Endothelial cell of umbilical vein (primary cell): ENCODE measurements at regions not wholly inside any gene's neighbourhood (a gene's known extent, or its start where the extent isn't known, plus 50 kb on each side); places are given as distances from the start of the nearest gene placed in this dataset.

Experiments used
- BruUV-seq: library from RNA; stranded (reverse); fragments of 400-500 nt; replicated peaks from 2 replicates; lab custom pipeline; 2021; lab: Mats Ljungman, UMichigan
- CTCF ChIA-PET: fragments of 300-600, 350-600 bp; sonication (Branson Sonifier 250); formaldehyde crosslinking; loops from one replicate; lab custom pipeline; 2021; ENCODE audit warnings: antibody characterized with exemption, inconsistent platforms; lab: Charles Lee
- POLR2A ChIA-PET: fragments of 300-600, 350-600 bp; sonication (Branson Sonifier 250); formaldehyde crosslinking; loops from one replicate; lab custom pipeline; 2021; ENCODE audit warnings: antibody characterized with exemption, inconsistent platforms; lab: Charles Lee
- DNase-seq: peaks from one replicate; pipeline ENCODE4 v3.0.0-alpha.2; 2011; ENCODE audit warnings: low read depth, low spot score
- FAIRE-seq: peaks from 2 replicates; lab custom pipeline; 2011; peaks lifted over from hg19 to GRCh38; lab: Jason Lieb, UNC
- H2AFZ ChIP-seq: 2 replicates; pipeline ENCODE4 v1.6.0; 2012; ENCODE audit warnings: low read depth, low read length, control low read depth, inconsistent platforms
- H3K27ac ChIP-seq: 2 replicates; pipeline ENCODE4 v1.5.1; 2011; ENCODE audit warnings: low read depth, mild to moderate bottlenecking, control low read depth, low read length, moderate library complexity; ENCODE audit not compliant: insufficient read depth
- H3K27me3 ChIP-seq, 2 experiments: 2 replicates each; pipeline versions ENCODE4 v1.6.0 to v1.6.1; 2011; ENCODE audit warnings: low read length in 2 of 2, mixed read lengths in 1 of 2; ENCODE audit not compliant: control insufficient read depth in 2 of 2, insufficient read depth in 2 of 2
- H3K36me3 ChIP-seq, 2 experiments: 2 replicates in 1 of 2; 3 replicates in 1 of 2; pipeline ENCODE4 v1.5.1; 2011; ENCODE audit warnings: low read length in 2 of 2, mild to moderate bottlenecking in 1 of 2, moderate library complexity in 1 of 2; ENCODE audit not compliant: control insufficient read depth in 2 of 2, insufficient read depth in 2 of 2; ENCODE audit errors: extremely low read depth in 1 of 2
- H3K4me1 ChIP-seq: 3 replicates; pipeline ENCODE4 v1.5.1; 2011; ENCODE audit warnings: mild to moderate bottlenecking, low read length; ENCODE audit not compliant: control insufficient read depth, insufficient read depth; ENCODE audit errors: extremely low read depth
- H3K4me2 ChIP-seq: 2 replicates; pipeline ENCODE4 v1.6.1; 2011; ENCODE audit warnings: low read length, control low read depth, mixed read lengths; ENCODE audit not compliant: insufficient read depth
- H3K4me3 ChIP-seq, 3 experiments: fragments of 200-600 bp in 1 of 3; sonication (generic), shearing (Covaris generic) in 1 of 3; replicated peaks in 1 of 3; 2 replicates each; pipeline ENCODE4 v1.5.1; 2011 to 2016; ENCODE audit warnings: control low read depth in 3 of 3, low read length in 3 of 3, mild to moderate bottlenecking in 2 of 3, inconsistent platforms in 1 of 3, low read depth in 1 of 3, moderate library complexity in 1 of 3; ENCODE audit not compliant: insufficient read depth in 1 of 3
- H3K79me2 ChIP-seq: 2 replicates; pipeline ENCODE4 v1.6.0; 2012; ENCODE audit warnings: low read length, inconsistent platforms; ENCODE audit not compliant: control insufficient read depth, insufficient read depth
- H3K9ac ChIP-seq: replicated peaks from 2 replicates; pipeline ENCODE3; 2011; ENCODE audit warnings: low read length, control low read depth; ENCODE audit not compliant: insufficient read depth; ENCODE audit errors: extremely low read depth
- H3K9me1 ChIP-seq: replicated peaks from 3 replicates; pipeline ENCODE4 v1.6.0; 2011; ENCODE audit warnings: mild to moderate bottlenecking, low read length; ENCODE audit not compliant: control insufficient read depth, insufficient read depth; ENCODE audit errors: extremely low read depth
- H3K9me3 ChIP-seq: replicated peaks from 2 replicates; pipeline ENCODE4 v1.5.1; 2012; ENCODE audit warnings: low read length, inconsistent platforms; ENCODE audit not compliant: control insufficient read depth, insufficient read depth
- H4K20me1 ChIP-seq: replicated peaks from 2 replicates; pipeline ENCODE3; 2011; ENCODE audit warnings: mild to moderate bottlenecking, low read length; ENCODE audit not compliant: control insufficient read depth, insufficient read depth; ENCODE audit errors: extremely low read depth
- CTCF ChIP-seq, 2 donors: IDR thresholded peaks; 1 replicate in 1 of 2; 2 replicates in 1 of 2; pipeline ENCODE4 v1.5.1; 2011; ENCODE audit warnings: low read length in 2 of 2, mild to moderate bottlenecking in 2 of 2, moderate library complexity in 2 of 2, control low read depth in 1 of 2, inconsistent platforms in 1 of 2, low read depth in 1 of 2; ENCODE audit not compliant: insufficient read depth in 1 of 2; ENCODE audit errors: extremely low read depth in 1 of 2
- EZH2 ChIP-seq: IDR thresholded peaks from 2 replicates; pipeline ENCODE4 v1.6.1; 2012; ENCODE audit warnings: borderline replicate concordance, low read depth, mild to moderate bottlenecking, moderate library complexity, low read length, inconsistent platforms; ENCODE audit not compliant: severe bottlenecking
- FOS ChIP-seq: IDR thresholded peaks from 2 replicates; pipeline ENCODE4 v1.6.1; 2011; ENCODE audit warnings: mild to moderate bottlenecking, low read length, moderate library complexity, borderline replicate concordance; ENCODE audit not compliant: insufficient read depth
- GATA2 ChIP-seq: IDR thresholded peaks from 2 replicates; pipeline ENCODE4 v1.7.0; 2011; ENCODE audit warnings: low read depth, mild to moderate bottlenecking, moderate library complexity, mixed read lengths, low read length; ENCODE audit not compliant: insufficient read length, insufficient read depth
- JUN ChIP-seq: IDR thresholded peaks from 2 replicates; pipeline ENCODE4 v1.6.1; 2011; ENCODE audit warnings: borderline replicate concordance, low read depth; ENCODE audit not compliant: insufficient read length, insufficient read depth
- MAX ChIP-seq: IDR thresholded peaks from 2 replicates; pipeline ENCODE4 v1.6.1; 2011; ENCODE audit not compliant: insufficient read depth, insufficient read length
- MYC ChIP-seq: IDR thresholded peaks from one replicate; pipeline ENCODE4 v1.6.1; 2011; ENCODE audit warnings: mild to moderate bottlenecking, low read depth, low read length
- POLR2A ChIP-seq: IDR thresholded peaks from 2 replicates; pipeline ENCODE4 v1.6.1; 2012; ENCODE audit warnings: low read depth, mild to moderate bottlenecking, control low read depth, low read length
- POLR2AphosphoS5 ChIP-seq: IDR thresholded peaks from 2 replicates; pipeline ENCODE4 v1.6.1; 2012; ENCODE audit warnings: low read depth, mild to moderate bottlenecking, control low read depth, low read length, moderate library complexity; ENCODE audit not compliant: insufficient read depth
- dilution Hi-C: fragments of 300-500 bp; cut with MboI; formaldehyde crosslinking; loops from one replicate; pipeline ENCODE4 v1.15.0; 2019; ENCODE audit warnings: low sequenced_read_pairs; ENCODE audit not compliant: extremely low pct_ligation_motif_present
- intact Hi-C: fragments of 100-400 bp; cut with micrococcal nuclease; formaldehyde crosslinking; loops from one replicate; pipeline ENCODE4 v1.10.0; 2022

GRCh38 chr13:105957769-105958438 is 577.6 kb downstream of the EFNB2 start:
- BruUV-seq, result no TSS peak
- Histone ChIP-seq H3K4me1 (no peaks in the 10 kb centered on the region), H3K27me3 (no peaks in the 10 kb centered on the region), H3K79me2 (no peaks in the 10 kb centered on the region), H3K36me3 (no peaks in the 10 kb centered on the region), H3K9me3 (no peaks in the 10 kb centered on the region), H4K20me1 (no peaks in the 10 kb centered on the region), H3K9ac (no peak overlapping the region), H3K4me2 (no peak overlapping the region), H3K27ac (no peak overlapping the region), H3K4me3 (no peak overlapping the region), H2AFZ (no peak overlapping the region), H3K9me1 (no peaks in the 10 kb centered on the region)
- no peak for DNase-seq
- no peak for FAIRE-seq
- intact Hi-C loops, result no loop called here
- dilution Hi-C loops, result no loop called here
- ChIA-PET CTCF (interaction anchor here (1.2 kb wide), 1 partner anchor 45 kb away, joined by 3 read pairs; no protein-coding TSS in a partner anchor), POLR2A (no interaction called here)
- TF ChIP-seq EZH2, result no peak
- TF ChIP-seq MYC, result no peak
- TF ChIP-seq FOS, result no peak
- TF ChIP-seq JUN, result no peak
- no peak for TF ChIP-seq CTCF (IDR thresholded peaks at IDR 0.05; ENCODE audit: extremely low read depth in 1 of 2, insufficient read depth in 1 of 2, low read depth in 1 of 2, low read length in 2 of 2)
- TF ChIP-seq MAX, result no peak
- no peak for TF ChIP-seq GATA2
- TF ChIP-seq POLR2A, result no peak
- no peak for TF ChIP-seq POLR2AphosphoS5
